H9 (cell line): ENCODE measurements at regions not wholly inside any gene's neighbourhood (a gene's known extent, or its start where the extent isn't known, plus 50 kb on each side); places are given as distances from the start of the nearest gene placed in this dataset.

Experiments used
- DNase-seq: peaks from one replicate; pipeline ENCODE4 v3.0.0-alpha.2; 2017
- H2AFZ ChIP-seq: one replicate; pipeline ENCODE4 v1.6.1; 2013; ENCODE audit warnings: mild to moderate bottlenecking, low read length, control low read depth, moderate library complexity
- H2AK5ac ChIP-seq: 2 replicates; pipeline ENCODE4 v1.6.1; 2013; ENCODE audit warnings: low read length, control low read depth, mixed read lengths; ENCODE audit not compliant: insufficient read length
- H2BK120ac ChIP-seq: one replicate; pipeline ENCODE4 v1.6.1; 2013; ENCODE audit warnings: low read depth, mild to moderate bottlenecking, low read length, control low read depth, inconsistent platforms; ENCODE audit not compliant: poor library complexity, severe bottlenecking
- H2BK12ac ChIP-seq: 2 replicates; pipeline ENCODE4 v1.6.1; 2013; ENCODE audit warnings: low read length, control low read depth, mixed read lengths, low read depth; ENCODE audit not compliant: insufficient read length
- H2BK15ac ChIP-seq: 2 replicates; pipeline ENCODE4 v1.6.1; 2013; ENCODE audit warnings: low read depth, low read length, control low read depth
- H2BK20ac ChIP-seq: one replicate; pipeline ENCODE4 v1.6.1; 2013; ENCODE audit warnings: low read depth, mild to moderate bottlenecking, low read length, control low read depth, inconsistent platforms; ENCODE audit not compliant: poor library complexity, severe bottlenecking
- H2BK5ac ChIP-seq: 2 replicates; pipeline ENCODE4 v1.6.1; 2013; ENCODE audit warnings: low read length, control low read depth, mixed read lengths; ENCODE audit not compliant: insufficient read length
- H3K14ac ChIP-seq: 2 replicates; pipeline ENCODE4 v1.6.1; 2013; ENCODE audit warnings: low read length, control low read depth; ENCODE audit not compliant: insufficient read depth
- H3K18ac ChIP-seq: 2 replicates; pipeline ENCODE4 v1.6.1; 2013; ENCODE audit warnings: low read depth, mild to moderate bottlenecking, mixed read lengths, low read length, control low read depth; ENCODE audit not compliant: insufficient read length
- H3K23ac ChIP-seq: 2 replicates; pipeline ENCODE4 v1.6.1; 2013; ENCODE audit warnings: low read length, control low read depth, mixed read lengths, low read depth; ENCODE audit not compliant: insufficient read length
- H3K23me2 ChIP-seq: 2 replicates; pipeline ENCODE4 v1.6.1; 2013; ENCODE audit warnings: low read depth, mild to moderate bottlenecking, mixed read lengths, low read length, control low read depth; ENCODE audit not compliant: insufficient read length, poor library complexity, severe bottlenecking
- H3K27ac ChIP-seq: 2 replicates; pipeline ENCODE4 v1.5.1; 2013; ENCODE audit warnings: low read length, control low read depth, mixed read lengths, low read depth; ENCODE audit not compliant: insufficient read length
- H3K27me3 ChIP-seq: 2 replicates; pipeline ENCODE4 v1.6.1; 2013; ENCODE audit warnings: low read length, control low read depth, inconsistent platforms; ENCODE audit not compliant: insufficient read depth
- H3K4ac ChIP-seq: 2 replicates; pipeline ENCODE4 v1.6.1; 2013; ENCODE audit warnings: low read depth, mild to moderate bottlenecking, control low read depth, inconsistent platforms, low read length, moderate library complexity
- H3K4me1 ChIP-seq: 2 replicates; pipeline ENCODE4 v1.6.1; 2013; ENCODE audit warnings: low read length, control low read depth, inconsistent platforms; ENCODE audit not compliant: insufficient read depth
- H3K4me2 ChIP-seq: 2 replicates; pipeline ENCODE4 v1.6.1; 2013; ENCODE audit warnings: low read length, control low read depth, mixed read lengths; ENCODE audit not compliant: insufficient read length, insufficient read depth
- H3K56ac ChIP-seq: 2 replicates; pipeline ENCODE4 v1.6.1; 2013; ENCODE audit warnings: low read depth, mild to moderate bottlenecking, mixed read lengths, low read length, control low read depth; ENCODE audit not compliant: insufficient read length
- H3K79me1 ChIP-seq: 2 replicates; pipeline ENCODE4 v1.6.1; 2013; ENCODE audit warnings: low read depth, mild to moderate bottlenecking, moderate library complexity, low read length, control low read depth, inconsistent platforms; ENCODE audit not compliant: insufficient read depth, poor library complexity, severe bottlenecking
- H3K79me2 ChIP-seq: 2 replicates; pipeline ENCODE4 v1.6.1; 2013; ENCODE audit warnings: low read length, control low read depth, inconsistent platforms; ENCODE audit not compliant: insufficient read depth
- H3K9ac ChIP-seq: 2 replicates; pipeline ENCODE4 v1.6.1; 2013; ENCODE audit warnings: low read length, control low read depth, mixed read lengths; ENCODE audit not compliant: insufficient read length; ENCODE audit errors: extremely low read depth
- H3K9me3 ChIP-seq: one replicate; pipeline ENCODE4 v1.6.1; 2013; ENCODE audit warnings: low read depth, low read length, inconsistent platforms; ENCODE audit not compliant: control insufficient read depth
- H3T11ph ChIP-seq: one replicate; pipeline ENCODE4 v1.6.1; 2013; ENCODE audit warnings: mild to moderate bottlenecking, low read length, control low read depth, inconsistent platforms
- H4K20me1 ChIP-seq: one replicate; pipeline ENCODE4 v1.6.1; 2013; ENCODE audit not compliant: control insufficient read depth, insufficient read length, insufficient read depth
- H4K5ac ChIP-seq: 2 replicates; pipeline ENCODE4 v1.6.1; 2013; ENCODE audit warnings: low read depth, mild to moderate bottlenecking, mixed read lengths, low read length, control low read depth; ENCODE audit not compliant: insufficient read length
- H4K8ac ChIP-seq: replicated peaks from 2 replicates; pipeline ENCODE4 v1.6.1; 2013; ENCODE audit warnings: low read length, control low read depth, mixed read lengths, low read depth; ENCODE audit not compliant: insufficient read length
- H4K91ac ChIP-seq: 2 replicates; pipeline ENCODE4 v1.6.1; 2013; ENCODE audit warnings: low read depth, mild to moderate bottlenecking, moderate library complexity, mixed read lengths, low read length, control low read depth; ENCODE audit not compliant: insufficient read length
- H3K27ac Mint-ChIP-seq, 3 experiments: 2 replicates in 2 of 3; 3 replicates in 1 of 3; pipeline ENCODE4 v1.8.0; 2020 to 2021; ENCODE audit warnings: mixed read lengths in 3 of 3, mild to moderate bottlenecking in 1 of 3, moderate library complexity in 1 of 3
- H3K27me3 Mint-ChIP-seq: 2 replicates; pipeline ENCODE4 v1.8.0; 2021; ENCODE audit warnings: low read depth, mild to moderate bottlenecking, moderate library complexity, mixed read lengths
- H3K36me3 Mint-ChIP-seq, 3 experiments: 2 replicates in 2 of 3; 3 replicates in 1 of 3; pipeline ENCODE4 v1.8.0; 2020 to 2021; ENCODE audit warnings: low read depth in 3 of 3, mixed read lengths in 3 of 3; ENCODE audit not compliant: insufficient read depth in 1 of 3
- H3K4me1 Mint-ChIP-seq, 2 experiments: 2 replicates each; pipeline ENCODE4 v1.8.0; 2020; ENCODE audit warnings: mixed read lengths in 2 of 2
- H3K4me3 Mint-ChIP-seq, 2 experiments: 2 replicates in 1 of 2; 3 replicates in 1 of 2; pipeline ENCODE4 v1.8.0; 2020 to 2021; ENCODE audit warnings: mild to moderate bottlenecking in 2 of 2, mixed read lengths in 2 of 2, moderate library complexity in 1 of 2
- H3K9me3 Mint-ChIP-seq, 2 experiments: 2 replicates in 1 of 2; 3 replicates in 1 of 2; pipeline ENCODE4 v1.8.0; 2020; ENCODE audit warnings: mild to moderate bottlenecking in 2 of 2, mixed read lengths in 2 of 2, moderate library complexity in 1 of 2
- WGBS: extraction: QIAGEN DNeasy Blood & Tissue Kit; methylation state at CpG from one replicate; pipeline ENCODE4 v1.1.7; 2013; ENCODE audit warnings: missing lambda C conversion rate, low lambda C conversion rate, mixed read lengths; ENCODE audit not compliant: insufficient read length; ENCODE audit errors: extremely low coverage; 5-methylcytosine and 5-hydroxymethylcytosine counted together
- TF ChIP-seq, protein P1 (sequence below): fragments of 200-600 bp; sonication (generic); conservative IDR thresholded peaks from 3 replicates; pipeline ENCODE4 v1.8.0; 2021; ENCODE audit warnings: antibody characterized with exemption, mild to moderate bottlenecking

DNA sequence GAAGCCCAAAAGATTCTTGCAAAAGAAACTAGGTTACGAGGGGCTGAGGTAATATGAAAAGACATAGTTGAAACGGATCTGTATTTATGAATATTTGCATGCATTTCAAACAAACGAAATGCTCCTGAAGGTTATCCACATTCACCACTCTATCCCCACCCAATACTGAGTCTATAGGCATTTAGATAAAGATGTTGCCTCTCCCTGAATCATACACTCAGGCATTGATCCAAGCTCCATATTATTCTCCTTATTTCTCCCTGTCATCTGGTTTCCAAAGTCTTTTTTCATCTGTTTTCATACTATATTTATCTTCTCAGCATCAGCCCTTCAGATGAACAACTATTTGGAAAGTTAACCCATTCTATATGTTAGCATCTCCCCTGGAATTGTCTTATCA, 492.5 kb upstream of the TGFBR2 start:
- H3K4ac ChIP-seq, result no peak overlapping the region
- no CpG with 5 or more reads among the region's 3 CpGs for WGBS
- TF ChIP-seq, protein P1, sequence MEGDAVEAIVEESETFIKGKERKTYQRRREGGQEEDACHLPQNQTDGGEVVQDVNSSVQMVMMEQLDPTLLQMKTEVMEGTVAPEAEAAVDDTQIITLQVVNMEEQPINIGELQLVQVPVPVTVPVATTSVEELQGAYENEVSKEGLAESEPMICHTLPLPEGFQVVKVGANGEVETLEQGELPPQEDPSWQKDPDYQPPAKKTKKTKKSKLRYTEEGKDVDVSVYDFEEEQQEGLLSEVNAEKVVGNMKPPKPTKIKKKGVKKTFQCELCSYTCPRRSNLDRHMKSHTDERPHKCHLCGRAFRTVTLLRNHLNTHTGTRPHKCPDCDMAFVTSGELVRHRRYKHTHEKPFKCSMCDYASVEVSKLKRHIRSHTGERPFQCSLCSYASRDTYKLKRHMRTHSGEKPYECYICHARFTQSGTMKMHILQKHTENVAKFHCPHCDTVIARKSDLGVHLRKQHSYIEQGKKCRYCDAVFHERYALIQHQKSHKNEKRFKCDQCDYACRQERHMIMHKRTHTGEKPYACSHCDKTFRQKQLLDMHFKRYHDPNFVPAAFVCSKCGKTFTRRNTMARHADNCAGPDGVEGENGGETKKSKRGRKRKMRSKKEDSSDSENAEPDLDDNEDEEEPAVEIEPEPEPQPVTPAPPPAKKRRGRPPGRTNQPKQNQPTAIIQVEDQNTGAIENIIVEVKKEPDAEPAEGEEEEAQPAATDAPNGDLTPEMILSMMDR, result no peak
- Mint-ChIP-seq H3K27me3 (no peaks in the 10 kb centered on the region; the same call in 1 of the 2 replicates), H3K9me3 (no peaks in the 10 kb centered on the region), H3K4me3 (no peak overlapping the region), H3K36me3 (peaks cover 0 to 2% (median 0%) of the 10 kb centered on the region in 3 experiments; a peak in 1 of 7 replicates), H3K4me1 (0 out of 4 replicates have a peak, but pooled peaks cover 0 to 3% of the 10 kb centered on the region in 2 experiments), H3K27ac (no peak overlapping the region)
- H3K79me1 ChIP-seq, result no peaks in the 10 kb centered on the region
- no peak overlapping the region for H4K91ac ChIP-seq
- no peak overlapping the region for H4K8ac ChIP-seq
- H2AK5ac ChIP-seq, result no peak overlapping the region
- H3K56ac ChIP-seq, result no peak overlapping the region
- H4K20me1 ChIP-seq, result no peaks in the 10 kb centered on the region
- H3K27ac ChIP-seq, result no peak overlapping the region
- no peaks in the 10 kb centered on the region for H3K79me2 ChIP-seq
- H3K4me1 ChIP-seq, result peaks cover 2% of the 10 kb centered on the region; the same call in 1 of the 2 replicates
- H4K5ac ChIP-seq, result no peak overlapping the region
- DNase-seq, result no peak
- H3K18ac ChIP-seq, result no peak overlapping the region
- H3T11ph ChIP-seq, result no peak overlapping the region
- no peak overlapping the region for H3K23ac ChIP-seq
- H2BK12ac ChIP-seq, result no peak overlapping the region
- no peak overlapping the region for H2BK5ac ChIP-seq
- no peak overlapping the region for H2BK20ac ChIP-seq
- H3K23me2 ChIP-seq, result no peaks in the 10 kb centered on the region
- no peak overlapping the region for H3K14ac ChIP-seq
- no peak overlapping the region for H2BK15ac ChIP-seq
- H3K4me2 ChIP-seq, result no peak overlapping the region
- no peak overlapping the region for H2AFZ ChIP-seq
- no peak overlapping the region for H3K9ac ChIP-seq
- no peaks in the 10 kb centered on the region for H3K9me3 ChIP-seq
- no peaks in the 10 kb centered on the region for H3K27me3 ChIP-seq
- H2BK120ac ChIP-seq, result no peak overlapping the region
